ENCODE measurements at regions not wholly inside any gene's neighbourhood (a gene's known extent, or its start where the extent isn't known, plus 50 kb on each side); places are given as distances from the start of the nearest gene placed in this dataset.

DNA sequence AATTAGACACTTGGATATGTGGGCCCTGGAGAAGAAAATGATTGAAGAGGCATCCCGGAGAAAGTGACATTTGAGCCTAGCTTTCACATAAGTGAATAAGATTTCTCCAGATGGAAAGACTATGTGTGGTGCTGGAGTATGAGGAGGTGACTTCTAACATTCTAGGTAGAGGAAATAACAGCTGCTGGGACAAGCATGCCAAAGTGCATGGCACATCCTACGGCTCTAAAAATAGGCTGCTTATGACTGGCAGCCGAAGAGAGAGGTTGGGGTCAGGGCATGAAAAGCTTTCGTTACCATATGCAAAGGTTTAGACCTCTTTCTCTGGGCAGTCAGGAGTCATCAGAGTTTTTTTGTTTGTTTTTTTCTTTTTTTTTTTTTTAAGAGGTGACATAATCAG, 142.0 kb downstream of the SOX3 start:
- no peak for DNase-seq (ENCODE audit: low spot score)
- TF ChIP-seq, protein P1, sequence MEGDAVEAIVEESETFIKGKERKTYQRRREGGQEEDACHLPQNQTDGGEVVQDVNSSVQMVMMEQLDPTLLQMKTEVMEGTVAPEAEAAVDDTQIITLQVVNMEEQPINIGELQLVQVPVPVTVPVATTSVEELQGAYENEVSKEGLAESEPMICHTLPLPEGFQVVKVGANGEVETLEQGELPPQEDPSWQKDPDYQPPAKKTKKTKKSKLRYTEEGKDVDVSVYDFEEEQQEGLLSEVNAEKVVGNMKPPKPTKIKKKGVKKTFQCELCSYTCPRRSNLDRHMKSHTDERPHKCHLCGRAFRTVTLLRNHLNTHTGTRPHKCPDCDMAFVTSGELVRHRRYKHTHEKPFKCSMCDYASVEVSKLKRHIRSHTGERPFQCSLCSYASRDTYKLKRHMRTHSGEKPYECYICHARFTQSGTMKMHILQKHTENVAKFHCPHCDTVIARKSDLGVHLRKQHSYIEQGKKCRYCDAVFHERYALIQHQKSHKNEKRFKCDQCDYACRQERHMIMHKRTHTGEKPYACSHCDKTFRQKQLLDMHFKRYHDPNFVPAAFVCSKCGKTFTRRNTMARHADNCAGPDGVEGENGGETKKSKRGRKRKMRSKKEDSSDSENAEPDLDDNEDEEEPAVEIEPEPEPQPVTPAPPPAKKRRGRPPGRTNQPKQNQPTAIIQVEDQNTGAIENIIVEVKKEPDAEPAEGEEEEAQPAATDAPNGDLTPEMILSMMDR (conservative IDR thresholded peaks at IDR 0.05; ENCODE audit: low read depth): no peak
- CTCF ChIA-PET: no interaction called here
- POLR2A ChIA-PET (ENCODE audit: low non-redundant PET): no interaction called here
- no peak overlapping the region for H3K27ac ChIP-seq

DNA sequence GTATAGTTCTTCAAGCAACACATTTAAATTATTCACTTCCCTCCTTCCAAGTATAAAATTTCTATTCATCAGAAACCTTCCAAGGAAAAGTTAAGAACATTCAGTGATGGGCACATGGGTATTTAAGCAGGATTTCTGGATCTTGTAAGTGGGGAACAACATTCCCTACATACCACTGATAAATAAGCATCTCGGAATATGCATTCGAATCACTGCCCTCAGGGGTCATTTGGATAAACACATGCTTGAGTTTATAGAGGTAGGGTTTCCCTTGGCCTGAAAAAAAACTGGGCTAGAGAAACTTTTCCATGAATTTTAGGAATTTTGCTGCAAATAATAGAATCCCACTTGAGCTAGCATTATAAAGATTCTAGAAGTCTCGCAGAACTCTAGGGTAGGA, 143.9 kb downstream of the SOX3 start:
- CTCF ChIA-PET: no interaction called here
- no peak for DNase-seq (ENCODE audit: low spot score)
- TF ChIP-seq, protein P1 (conservative IDR thresholded peaks at IDR 0.05; ENCODE audit: low read depth): no peak
- POLR2A ChIA-PET (ENCODE audit: low non-redundant PET): no interaction called here
- no peak overlapping the region for H3K27ac ChIP-seq

DNA sequence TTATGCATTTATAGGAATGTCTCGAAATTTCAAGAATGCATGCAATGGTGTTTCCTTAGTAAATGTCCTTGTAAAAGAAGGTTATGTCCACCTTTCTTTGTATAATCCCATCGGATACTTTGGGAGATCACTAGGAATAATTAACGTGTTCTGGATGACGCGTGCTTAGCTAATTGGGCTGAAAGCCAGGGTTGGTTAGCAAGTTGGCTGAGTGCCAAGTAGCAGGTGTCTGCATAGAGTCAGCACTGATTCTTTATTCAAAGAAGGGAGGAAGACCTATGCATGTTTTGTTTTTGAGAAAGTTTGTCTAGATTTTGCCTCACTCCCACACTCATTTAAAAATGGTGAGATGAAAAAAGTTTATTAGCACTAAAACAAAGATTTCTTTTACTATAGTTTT, 144.6 kb downstream of the SOX3 start:
- CTCF ChIA-PET: interaction anchor here (0.6 kb wide), 1 partner anchor 255 kb away, joined by 3 read pairs; no protein-coding TSS in a partner anchor
- TF ChIP-seq, protein P1 (conservative IDR thresholded peaks at IDR 0.05; ENCODE audit: low read depth): no peak
- H3K27ac ChIP-seq: no peak overlapping the region
- POLR2A ChIA-PET (ENCODE audit: low non-redundant PET): no interaction called here
- DNase-seq (ENCODE audit: low spot score): no peak

DNA sequence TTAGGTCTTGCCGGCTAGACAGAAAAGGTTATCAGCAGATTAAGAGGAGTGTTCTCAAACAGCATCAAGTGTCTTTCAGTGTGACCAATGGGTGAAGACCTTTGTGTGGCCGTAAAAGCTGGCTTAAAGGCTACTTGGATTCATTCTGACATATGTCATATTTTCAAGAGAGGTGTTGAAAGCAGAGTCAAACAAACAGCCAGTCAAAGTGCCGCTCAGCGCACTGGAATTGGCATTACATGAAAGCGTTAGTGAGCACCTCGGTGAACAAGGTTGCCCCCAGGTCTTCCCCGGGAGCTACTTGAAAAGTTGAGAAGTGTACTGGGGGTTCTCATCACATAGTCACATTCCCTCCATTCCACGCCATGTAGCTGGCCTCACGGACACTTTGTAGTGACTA, 148.9 kb downstream of the SOX3 start:
- ChIA-PET CTCF (no interaction called here), POLR2A (ENCODE audit: low non-redundant PET) (no interaction called here)
- no peak overlapping the region for H3K27ac ChIP-seq
- no peak for DNase-seq (ENCODE audit: low spot score)
- TF ChIP-seq, protein P1 (conservative IDR thresholded peaks at IDR 0.05; ENCODE audit: low read depth): no peak

DNA sequence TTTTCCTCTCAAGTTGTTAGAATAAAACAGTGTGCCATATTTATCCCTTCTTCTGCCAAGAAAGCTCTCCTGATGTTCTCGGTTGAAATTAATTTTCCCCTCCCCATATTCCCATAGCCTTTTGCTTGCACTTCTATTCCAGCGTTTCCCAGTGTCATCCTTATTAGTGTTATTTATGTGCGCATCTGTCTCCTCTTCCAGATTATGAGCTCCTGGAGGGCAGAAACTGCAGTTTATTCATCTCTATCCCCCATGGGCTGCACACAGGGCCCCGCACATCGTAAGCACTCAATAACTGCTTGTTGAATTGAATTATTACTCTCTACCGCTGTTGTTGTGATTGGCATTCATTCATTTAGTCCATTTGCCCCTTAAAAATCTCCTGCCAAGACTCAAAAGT, 149.4 kb downstream of the SOX3 start:
- ChIA-PET POLR2A (ENCODE audit: low non-redundant PET) (no interaction called here), CTCF (no interaction called here)
- TF ChIP-seq, protein P1 (conservative IDR thresholded peaks at IDR 0.05; ENCODE audit: low read depth): no peak
- no peak for DNase-seq (ENCODE audit: low spot score)
- no peak overlapping the region for H3K27ac ChIP-seq

DNA sequence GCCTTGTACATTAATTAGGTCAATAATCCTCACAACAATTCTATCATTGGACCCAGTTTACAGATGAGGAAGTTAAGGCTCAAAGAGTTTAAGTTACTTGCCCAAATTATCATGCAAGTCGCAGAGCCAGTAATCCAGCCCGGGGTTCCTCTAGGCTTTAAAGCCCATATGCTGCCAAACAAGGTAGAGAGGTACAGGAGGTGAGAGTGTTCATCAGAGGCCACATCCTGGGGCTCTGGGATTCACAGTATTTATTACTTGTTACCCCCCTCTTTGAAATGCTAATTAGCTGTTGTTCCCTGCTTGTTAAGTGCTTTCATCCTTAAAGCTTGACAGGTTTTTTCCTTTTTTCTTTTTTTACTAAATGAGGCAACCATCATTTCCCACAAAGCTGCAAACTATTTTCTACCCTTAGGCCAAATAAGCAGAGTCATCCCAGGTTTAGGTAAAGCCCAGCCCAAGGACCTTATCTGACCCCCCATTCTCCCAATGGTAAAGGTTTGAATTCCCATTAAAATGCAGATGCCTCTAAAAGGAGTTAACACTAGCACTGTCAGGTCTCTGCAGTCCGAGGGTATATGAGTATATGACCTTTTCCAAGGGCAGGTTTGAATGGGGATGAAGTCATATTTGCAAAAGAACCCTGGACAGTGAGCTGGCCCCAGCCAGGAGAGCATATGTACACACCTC, 150.3 kb downstream of the SOX3 start:
- ChIA-PET CTCF (no interaction called here), POLR2A (ENCODE audit: low non-redundant PET) (no interaction called here)

More for the DNA sequence above, 150.3 kb downstream of the SOX3 start:
- H3K27ac ChIP-seq: no peak overlapping the region
- no peak for DNase-seq (ENCODE audit: low spot score)
- TF ChIP-seq, protein P1 (conservative IDR thresholded peaks at IDR 0.05; ENCODE audit: low read depth): no peak
